HCT116 (cell line): ENCODE measurements at regions not wholly inside any gene's neighbourhood (a gene's known extent, or its start where the extent isn't known, plus 50 kb on each side); places are given as distances from the start of the nearest gene placed in this dataset.

Experiments used
- ATAC-seq: fragments of 200-7000 bp; cut with Tn5 transposase; 2 replicates; pipeline ENCODE4 v1.9.1; 2020; ENCODE audit warnings: mild to moderate bottlenecking, moderate library complexity
- BruUV-seq: library from RNA; stranded (reverse); fragments of 400-500 nt; replicated peaks from 2 replicates; lab custom pipeline; 2021; lab: Mats Ljungman, UMichigan
- CTCF ChIA-PET: fragments of 300-600 bp; sonication (Branson Sonifier 250); formaldehyde crosslinking; loops from one replicate; lab custom pipeline; 2021; ENCODE audit warnings: antibody characterized with exemption; lab: Charles Lee
- POLR2A ChIA-PET: fragments of 300-600, 350-600 bp; sonication (Branson Sonifier 250); formaldehyde crosslinking; loops from one replicate; lab custom pipeline; 2021; ENCODE audit warnings: antibody characterized with exemption; lab: Charles Lee
- RAD21 ChIA-PET, 2 experiments: fragments of 300-600 bp; sonication (Branson Sonifier 250); formaldehyde crosslinking; loops; one replicate each; lab custom pipeline; 2023; ENCODE audit warnings: low total read pairs in 2 of 2; ENCODE audit not compliant: uncharacterized antibody in 2 of 2, unreplicated experiment in 2 of 2, low non-redundant PET in 1 of 2; lab: Charles Lee
- DNase-seq: peaks from one replicate; pipeline ENCODE4 v3.0.0-alpha.2; 2010; ENCODE audit warnings: low read depth, low spot score
- H2AFZ ChIP-seq: fragments of 200-600 bp; shearing (Covaris generic), sonication (generic); 2 replicates; pipeline ENCODE4 v1.6.1; 2017; ENCODE audit warnings: low read depth, mixed run types, mixed read lengths, antibody characterized with exemption, low read length; ENCODE audit not compliant: poor library complexity, severe bottlenecking
- H3K27ac ChIP-seq: 2 replicates; pipeline ENCODE4 v1.5.1; 2012; ENCODE audit warnings: low read depth, low read length
- H3K27me3 ChIP-seq: fragments of 200-600 bp; sonication (generic); 2 replicates; pipeline ENCODE4 v1.6.1; 2016; ENCODE audit warnings: mixed run types, low read length, mixed read lengths; ENCODE audit not compliant: insufficient read depth
- H3K36me3 ChIP-seq, 2 experiments: fragments of 200-500 bp in 1 of 2; fragments of 200-600 bp in 1 of 2; sonication (Bioruptor generic) in 1 of 2; sonication (generic) in 1 of 2; 2 replicates each; pipeline versions ENCODE4 v1.5.1 to v1.6.1; 2014 to 2016; ENCODE audit warnings: low read length in 2 of 2, inconsistent platforms in 1 of 2, mixed read lengths in 1 of 2, mixed run types in 1 of 2; ENCODE audit not compliant: insufficient read depth in 2 of 2, control insufficient read depth in 1 of 2
- H3K4me1 ChIP-seq, 2 experiments: fragments of 200-600 bp in 1 of 2; sonication (generic) in 1 of 2; 2 replicates each; pipeline versions ENCODE4 v1.5.1 to v1.6.1; 2012 to 2017; ENCODE audit warnings: low read length in 2 of 2, inconsistent platforms in 1 of 2, mild to moderate bottlenecking in 1 of 2, mixed read lengths in 1 of 2, mixed run types in 1 of 2, moderate library complexity in 1 of 2; ENCODE audit not compliant: insufficient read depth in 2 of 2, control insufficient read depth in 1 of 2
- H3K4me2 ChIP-seq: fragments of 200-600 bp; sonication (generic); 2 replicates; pipeline ENCODE4 v1.6.1; 2017; ENCODE audit warnings: mixed run types, low read length, mixed read lengths
- H3K4me3 ChIP-seq, 2 experiments: fragments of 200-600 bp in 1 of 2; sonication (generic) in 1 of 2; replicated peaks in 1 of 2; 2 replicates each; pipeline ENCODE4 v1.5.1; 2011 to 2016; ENCODE audit warnings: low read length in 2 of 2, control low read depth in 1 of 2, low read depth in 1 of 2, mild to moderate bottlenecking in 1 of 2, mixed read lengths in 1 of 2, mixed run types in 1 of 2
- H3K79me2 ChIP-seq: fragments of 200-600 bp; sonication (generic); 2 replicates; pipeline ENCODE4 v1.6.1; 2017; ENCODE audit warnings: mild to moderate bottlenecking, mixed run types, low read length, moderate library complexity, mixed read lengths; ENCODE audit not compliant: insufficient read depth
- H3K9ac ChIP-seq: fragments of 200-600 bp; sonication (generic); 2 replicates; pipeline ENCODE4 v1.6.1; 2016; ENCODE audit warnings: low read length, mixed read lengths
- H3K9me2 ChIP-seq: fragments of 200-600 bp; sonication (generic), shearing (Covaris generic); 2 replicates; pipeline ENCODE4 v1.6.1; 2017; ENCODE audit warnings: mixed run types, mild to moderate bottlenecking, moderate library complexity; ENCODE audit not compliant: insufficient read depth
- H3K9me3 ChIP-seq, 2 experiments: fragments of 200-500 bp in 1 of 2; fragments of 200-600 bp in 1 of 2; sonication (Bioruptor generic) in 1 of 2; sonication (generic) in 1 of 2; 2 replicates each; pipeline ENCODE4 v1.6.1; 2014 to 2017; ENCODE audit warnings: low read length in 2 of 2, mixed read lengths in 2 of 2, inconsistent platforms in 1 of 2, low read depth in 1 of 2, mild to moderate bottlenecking in 1 of 2, mixed run types in 1 of 2, moderate library complexity in 1 of 2; ENCODE audit not compliant: control insufficient read depth in 1 of 2, insufficient read depth in 1 of 2
- H4K20me1 ChIP-seq: fragments of 200-600 bp; sonication (generic), shearing (Covaris generic); 2 replicates; pipeline ENCODE4 v1.6.1; 2017; ENCODE audit warnings: mixed run types, mild to moderate bottlenecking, moderate library complexity; ENCODE audit not compliant: insufficient read depth
- ATF3 ChIP-seq: IDR thresholded peaks from 2 replicates; pipeline ENCODE4 v1.6.1; 2012
- CTCF ChIP-seq, 3 experiments: fragments of 200-600 bp in 1 of 3; sonication (generic) in 1 of 3; IDR thresholded peaks in 2 of 3; conservative IDR thresholded peaks in 1 of 3; 2 replicates each; pipeline ENCODE4 v1.5.1; 2012 to 2017; ENCODE audit warnings: low read depth in 2 of 3, low read length in 2 of 3, antibody characterized with exemption in 1 of 3, borderline replicate concordance in 1 of 3, control low read depth in 1 of 3, mild to moderate bottlenecking in 1 of 3, mixed read lengths in 1 of 3, mixed run types in 1 of 3, moderate library complexity in 1 of 3; ENCODE audit not compliant: insufficient read depth in 1 of 3
- EGR1 ChIP-seq: IDR thresholded peaks from 2 replicates; pipeline ENCODE4 v1.6.1; 2012; ENCODE audit warnings: low read depth
- ELF1 ChIP-seq: IDR thresholded peaks from 2 replicates; pipeline ENCODE4 v1.6.1; 2012; ENCODE audit warnings: low read depth, borderline replicate concordance
- EZH2 ChIP-seq: fragments of 200-600 bp; sonication (generic); IDR thresholded peaks from 2 replicates; pipeline ENCODE4 v1.6.1; 2017; ENCODE audit warnings: antibody characterized with exemption, mixed run types
- JUND ChIP-seq: IDR thresholded peaks from 2 replicates; pipeline ENCODE4 v1.6.1; 2012
- RAD21 ChIP-seq: IDR thresholded peaks from 2 replicates; pipeline ENCODE4 v1.6.1; 2012; ENCODE audit warnings: low read depth, mild to moderate bottlenecking
- REST ChIP-seq: IDR thresholded peaks from 2 replicates; pipeline ENCODE4 v1.6.1; 2012; ENCODE audit warnings: low read depth
- SIN3A ChIP-seq: IDR thresholded peaks from 2 replicates; pipeline ENCODE4 v1.6.1; 2012; ENCODE audit warnings: low read depth
- ZBTB33 ChIP-seq: IDR thresholded peaks from 2 replicates; pipeline ENCODE4 v1.6.1; 2011; ENCODE audit warnings: mild to moderate bottlenecking, low read length, moderate library complexity; ENCODE audit not compliant: insufficient replicate concordance; ENCODE audit errors: extremely low read depth
- ZNF274 ChIP-seq: fragments of 200-500 bp; sonication (Bioruptor generic); IDR thresholded peaks from 2 replicates; pipeline ENCODE4 v1.6.1; 2014; ENCODE audit warnings: mild to moderate bottlenecking, low read depth, low read length, inconsistent platforms
- intact Hi-C: fragments of 100-400 bp; cut with micrococcal nuclease; formaldehyde crosslinking; loops from 2 replicates; pipeline ENCODE4 v1.10.0; 2022

- H3K9ac ChIP-seq: no peak overlapping the region
- no peaks in the 10 kb centered on the region for H3K9me2 ChIP-seq
- no peak; the same call in 1 of the 2 replicates for ATAC-seq
- H3K27me3 ChIP-seq: no peaks in the 10 kb centered on the region
- no peak for DNase-seq
- no peaks in the 10 kb centered on the region for H4K20me1 ChIP-seq
- no peaks in the 10 kb centered on the region for H3K4me1 ChIP-seq
- 0 out of 6 replicates have a peak, but pooled peaks of 1 of the 3 experiments have one; percentile 6 for TF ChIP-seq CTCF (IDR thresholded peaks at IDR 0.05 in 2 of 3, conservative IDR thresholded peaks at IDR 0.05 in 1 of 3; ENCODE audit: borderline replicate concordance in 1 of 3, insufficient read depth in 1 of 3, low read depth in 2 of 3, low read length in 2 of 3)
- TF ChIP-seq ZBTB33: no peak
- no peak overlapping the region for H3K4me2 ChIP-seq
- BruUV-seq: no TSS peak
- no peak overlapping the region for H3K27ac ChIP-seq
- H3K9me3 ChIP-seq: no peaks in the 10 kb centered on the region
- ChIA-PET CTCF (no interaction called here), RAD21 (no interaction called here), POLR2A (no interaction called here)
- no peaks in the 10 kb centered on the region for H3K79me2 ChIP-seq
- no peaks in the 10 kb centered on the region for H3K36me3 ChIP-seq
- no peak overlapping the region for H2AFZ ChIP-seq
- intact Hi-C loops: no loop called here
- no peak overlapping the region for H3K4me3 ChIP-seq
Observed at GRCh38 chr10:130333185-130333584, 197.0 kb downstream of the GLRX3 start.

GRCh38 chr10:130335336-130335735 is 199.1 kb downstream of the GLRX3 start:
- H3K4me1 ChIP-seq: no peaks in the 10 kb centered on the region
- no peak overlapping the region for H3K9ac ChIP-seq
- H3K79me2 ChIP-seq: no peaks in the 10 kb centered on the region
- intact Hi-C loops: no loop called here
- no peaks in the 10 kb centered on the region for H3K9me2 ChIP-seq
- ChIA-PET CTCF (no interaction called here), RAD21 (no interaction called here), POLR2A (no interaction called here)
- no peaks in the 10 kb centered on the region for H3K27me3 ChIP-seq
- H3K27ac ChIP-seq: no peak overlapping the region
- H2AFZ ChIP-seq: no peak overlapping the region
- BruUV-seq: no TSS peak
- no peak overlapping the region for H3K4me3 ChIP-seq
- DNase-seq: no peak
- no peak overlapping the region for H3K4me2 ChIP-seq
- no peaks in the 10 kb centered on the region for H3K9me3 ChIP-seq
- H3K36me3 ChIP-seq: no peaks in the 10 kb centered on the region
- H4K20me1 ChIP-seq: no peaks in the 10 kb centered on the region
- no peak for ATAC-seq
- TF ChIP-seq JUND: no peak
- no peak for TF ChIP-seq RAD21
- no peak for TF ChIP-seq ATF3
- no peak for TF ChIP-seq EGR1
- TF ChIP-seq SIN3A: no peak
- TF ChIP-seq ZNF274: no peak
- TF ChIP-seq EZH2: no peak
- TF ChIP-seq ELF1: no peak
- no peak for TF ChIP-seq REST
